M059J (cell line): ENCODE measurements at regions not wholly inside any gene's neighbourhood (a gene's known extent, or its start where the extent isn't known, plus 50 kb on each side); places are given as distances from the start of the nearest gene placed in this dataset.
"Not testable (repeated sequence)": the region's sequence is repeated elsewhere in the genome, so short reads cannot be mapped to it uniquely, and the experiment has no call there.

Experiments
- DNase-seq: peaks from one replicate; pipeline ENCODE4 v3.0.0-alpha.2; 2012; ENCODE audit warnings: low read depth

GRCh38 chr21:14613486-14614224 is 67.5 kb upstream of the SAMSN1 start:
- no peak for DNase-seq

- DNase-seq = not testable (repeated sequence)
These were observed 64.0 kb upstream of the SAMSN1 start for GRCh38 chr21:14610119-14610518.

GRCh38 chr21:14609274-14609673 is 63.2 kb upstream of the SAMSN1 start:
- DNase-seq = no peak

GRCh38 chr21:14607262-14607661 is 61.1 kb upstream of the SAMSN1 start:
- no peak for DNase-seq

GRCh38 chr21:14603202-14603601 is 57.1 kb upstream of the SAMSN1 start:
- peak; percentile 43 for DNase-seq

GRCh38 chr21:14602382-14602958 is 56.4 kb upstream of the SAMSN1 start:
- DNase-seq = no peak

- no peak for DNase-seq
These were observed 54.6 kb upstream of the SAMSN1 start for GRCh38 chr21:14600569-14601297.

- DNase-seq = no peak
These were observed 52.0 kb upstream of the SAMSN1 start for GRCh38 chr21:14598065-14598464.
